ENCODE measurements at regions not wholly inside any gene's neighbourhood (a gene's known extent, or its start where the extent isn't known, plus 50 kb on each side); places are given as distances from the start of the nearest gene placed in this dataset.
"Not testable (repeated sequence)": the region's sequence is repeated elsewhere in the genome, so short reads cannot be mapped to it uniquely, and the experiment has no call there.

DNA sequence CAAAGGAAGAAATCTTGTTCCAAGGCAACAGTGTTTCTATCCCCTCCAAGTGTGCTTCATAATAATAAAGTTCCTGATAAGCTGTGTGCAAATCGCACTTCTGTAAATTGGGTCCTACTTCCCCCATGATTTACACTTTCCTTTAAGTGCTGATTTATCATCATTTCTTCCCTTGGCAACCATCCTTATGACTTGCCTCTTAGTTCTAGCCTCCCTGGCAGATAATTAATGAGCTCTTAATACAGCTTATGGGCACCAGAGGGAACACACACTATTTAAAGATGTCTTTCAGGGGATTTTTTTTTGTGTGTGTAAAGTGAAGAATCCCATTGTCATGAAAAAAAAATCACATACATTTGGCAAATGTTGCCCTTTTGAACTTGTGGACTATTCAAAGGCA is 101.6 kb upstream of the MPHOSPH6 start:
- intact Hi-C loops (cut with DNase I): no loop called here
- WGBS, 3 donors: 24 to 34% (median 26%) methylated on average over 1 of the region's 1 CpG
- TF ChIP-seq POLR2A (IDR thresholded peaks at IDR 0.05) (no peak), EP300 (IDR thresholded peaks at IDR 0.05) (no peak)
- TF ChIP-seq, protein P1, sequence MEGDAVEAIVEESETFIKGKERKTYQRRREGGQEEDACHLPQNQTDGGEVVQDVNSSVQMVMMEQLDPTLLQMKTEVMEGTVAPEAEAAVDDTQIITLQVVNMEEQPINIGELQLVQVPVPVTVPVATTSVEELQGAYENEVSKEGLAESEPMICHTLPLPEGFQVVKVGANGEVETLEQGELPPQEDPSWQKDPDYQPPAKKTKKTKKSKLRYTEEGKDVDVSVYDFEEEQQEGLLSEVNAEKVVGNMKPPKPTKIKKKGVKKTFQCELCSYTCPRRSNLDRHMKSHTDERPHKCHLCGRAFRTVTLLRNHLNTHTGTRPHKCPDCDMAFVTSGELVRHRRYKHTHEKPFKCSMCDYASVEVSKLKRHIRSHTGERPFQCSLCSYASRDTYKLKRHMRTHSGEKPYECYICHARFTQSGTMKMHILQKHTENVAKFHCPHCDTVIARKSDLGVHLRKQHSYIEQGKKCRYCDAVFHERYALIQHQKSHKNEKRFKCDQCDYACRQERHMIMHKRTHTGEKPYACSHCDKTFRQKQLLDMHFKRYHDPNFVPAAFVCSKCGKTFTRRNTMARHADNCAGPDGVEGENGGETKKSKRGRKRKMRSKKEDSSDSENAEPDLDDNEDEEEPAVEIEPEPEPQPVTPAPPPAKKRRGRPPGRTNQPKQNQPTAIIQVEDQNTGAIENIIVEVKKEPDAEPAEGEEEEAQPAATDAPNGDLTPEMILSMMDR (IDR thresholded peaks at IDR 0.05): no peak
- no peak overlapping the region for H3K4me3 ChIP-seq
- no peaks in the 10 kb centered on the region for H3K4me1 ChIP-seq (ENCODE audit: insufficient read depth)
- H3K27me3 ChIP-seq: no peaks in the 10 kb centered on the region
- H3K36me3 ChIP-seq: no peaks in the 10 kb centered on the region
- DNase-seq: no peak
- H3K27ac ChIP-seq: no peak overlapping the region
- H3K9me3 ChIP-seq: no peaks in the 10 kb centered on the region

DNA sequence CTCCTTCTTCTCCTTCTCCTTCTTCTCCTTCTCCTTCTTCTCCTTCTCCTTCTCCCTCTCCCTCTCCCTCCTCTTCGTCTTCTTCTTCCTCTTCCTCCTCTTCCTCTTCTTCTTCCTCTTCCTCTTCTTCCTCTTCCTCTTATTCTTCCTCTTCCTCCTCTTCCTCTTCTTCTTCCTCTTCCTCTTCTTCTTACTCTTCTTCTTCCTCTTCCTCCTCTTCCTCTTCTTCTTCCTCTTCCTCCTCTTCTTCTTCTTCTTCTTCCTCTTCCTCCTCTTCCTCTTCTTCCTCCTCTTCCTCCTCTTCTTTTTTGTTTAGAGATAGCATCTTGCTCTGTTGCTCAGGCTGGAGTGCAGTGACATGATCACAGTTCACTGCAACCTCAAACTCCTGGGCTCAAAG is 97.7 kb upstream of the MPHOSPH6 start:
- not testable (repeated sequence) for H3K4me1 ChIP-seq (ENCODE audit: insufficient read depth); H3K27me3 ChIP-seq; H3K36me3 ChIP-seq; H3K27ac ChIP-seq; DNase-seq; H3K9me3 ChIP-seq; H3K4me3 ChIP-seq
- WGBS, 3 donors: 52 to 79% (median 72%) methylated on average over 1 of the region's 1 CpG
- intact Hi-C loops (cut with DNase I): loop anchor here in 2 of 4 donors (10.0 kb wide), 2 partner anchors 187 to 1607 kb away; no protein-coding TSS in a partner anchor

DNA sequence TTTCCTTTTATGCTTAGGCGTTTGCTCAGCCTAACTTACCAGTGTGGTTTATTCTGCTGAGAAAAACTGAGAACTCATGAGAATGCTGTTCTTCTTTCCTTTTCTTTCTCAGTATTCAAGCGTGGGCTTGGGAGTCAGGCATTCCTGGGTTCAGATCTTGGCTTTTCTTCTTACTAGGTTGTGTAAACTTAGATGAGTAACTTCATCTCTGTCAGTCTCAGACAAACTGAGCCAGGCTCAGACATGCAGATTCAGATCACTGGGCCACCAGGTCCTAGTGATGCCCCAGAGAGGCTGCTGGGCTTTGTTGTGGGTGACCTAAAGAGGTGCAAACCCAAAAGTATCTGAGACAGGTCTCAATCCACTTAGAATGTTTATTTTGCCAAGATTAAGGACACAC is 95.8 kb upstream of the MPHOSPH6 start:
- Histone ChIP-seq H3K9me3 (no peaks in the 10 kb centered on the region), H3K4me1 (ENCODE audit: insufficient read depth) (no peaks in the 10 kb centered on the region), H3K36me3 (no peaks in the 10 kb centered on the region), H3K27me3 (no peaks in the 10 kb centered on the region), H3K27ac (no peak overlapping the region), H3K4me3 (no peak overlapping the region)
- intact Hi-C loops (cut with DNase I): loop anchor here in 2 of 4 donors (10.0 kb wide), 2 partner anchors 189 to 1609 kb away; no protein-coding TSS in a partner anchor
- no peak for DNase-seq
- 45 to 78% (median 69%) methylated on average over 2 of the region's 2 CpGs for WGBS, 3 donors
- TF ChIP-seq, protein P1 (IDR thresholded peaks at IDR 0.05): no peak
- TF ChIP-seq EP300 (IDR thresholded peaks at IDR 0.05) (no peak), POLR2A (IDR thresholded peaks at IDR 0.05) (no peak)

- Histone ChIP-seq H3K9me3 (no peaks in the 10 kb centered on the region), H3K27ac (no peak overlapping the region), H3K36me3 (no peaks in the 10 kb centered on the region), H3K27me3 (no peaks in the 10 kb centered on the region), H3K4me3 (no peak overlapping the region), H3K4me1 (ENCODE audit: insufficient read depth) (no peaks in the 10 kb centered on the region)
- no peak for DNase-seq
- intact Hi-C loops (cut with DNase I): loop anchor here in 2 of 4 donors (10.0 kb wide), 2 partner anchors 190 to 1610 kb away; no protein-coding TSS in a partner anchor
- TF ChIP-seq, protein P1 (IDR thresholded peaks at IDR 0.05): no peak
- no peak for TF ChIP-seq POLR2A (IDR thresholded peaks at IDR 0.05)
- no peak for TF ChIP-seq EP300 (IDR thresholded peaks at IDR 0.05)
- 10 to 14% (median 13%) methylated on average over 7 of the region's 7 CpGs for WGBS, 3 donors
Measured at GRCh38 chr16:82264756-82265155, 94.7 kb upstream of the MPHOSPH6 start.

DNA sequence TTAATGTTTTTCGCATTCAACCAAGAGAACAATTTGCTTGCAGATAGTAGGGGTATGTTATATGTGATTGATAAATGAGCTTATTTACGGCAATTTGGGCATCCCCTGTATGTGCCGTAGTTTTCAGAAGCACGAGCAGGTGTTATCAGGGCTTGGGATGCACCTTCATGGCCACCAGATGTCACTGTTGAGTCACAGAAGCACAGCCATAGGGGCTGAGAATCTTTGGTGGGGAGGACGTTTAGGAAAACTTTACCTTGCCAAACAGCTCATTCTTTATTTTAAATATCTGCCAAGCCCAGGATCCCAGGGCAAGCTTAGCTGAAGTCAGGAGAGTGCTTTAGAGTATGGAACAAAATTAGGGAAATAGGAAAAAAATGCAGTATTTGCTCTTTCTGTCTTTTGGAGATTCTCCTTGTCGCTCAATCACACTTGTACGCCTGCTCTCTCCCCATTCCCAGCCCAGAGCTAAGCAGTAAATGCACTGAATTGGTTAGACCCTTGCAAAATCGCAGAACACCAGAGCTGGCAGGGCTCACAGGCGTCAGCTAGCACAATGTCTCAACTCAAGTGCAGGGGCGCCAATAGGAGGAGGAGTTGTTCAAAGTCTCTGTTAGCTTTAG is 93.6 kb upstream of the MPHOSPH6 start:
- Histone ChIP-seq H3K4me1 (ENCODE audit: insufficient read depth) (no peaks in the 10 kb centered on the region), H3K36me3 (no peaks in the 10 kb centered on the region), H3K4me3 (no peak overlapping the region), H3K27me3 (no peaks in the 10 kb centered on the region), H3K9me3 (no peaks in the 10 kb centered on the region), H3K27ac (no peak overlapping the region)
- TF ChIP-seq EP300 (IDR thresholded peaks at IDR 0.05) (no peak), POLR2A (IDR thresholded peaks at IDR 0.05) (no peak)
- TF ChIP-seq, protein P1 (IDR thresholded peaks at IDR 0.05): peak in 2 of 3 donors; percentile 29 to 32
- DNase-seq: peak in 3 of 5 donors; percentile 9 to 27 (median 25)
- intact Hi-C loops (cut with DNase I): loop anchor here in 2 of 4 donors (10.0 kb wide), 2 partner anchors 191 to 1611 kb away; no protein-coding TSS in a partner anchor
- WGBS, 3 donors: 29 to 37% (median 35%) methylated on average over 10 of the region's 10 CpGs
